Thyroid gland (tissue), 4 donors: ENCODE measurements at regions not wholly inside any gene's neighbourhood (a gene's known extent, or its start where the extent isn't known, plus 50 kb on each side); places are given as distances from the start of the nearest gene placed in this dataset.

Source experiments
- POLR2A ChIP-seq, 2 donors: fragments of 450-650 bp; IDR thresholded peaks; one replicate each; pipeline ENCODE4 v1.6.1; 2017; ENCODE audit warnings: antibody characterized with exemption in 2 of 2, mild to moderate bottlenecking in 2 of 2, moderate library complexity in 1 of 2
- TF ChIP-seq, protein P1 (sequence below), 6 experiments: fragments of 200-600 bp in 3 of 6; fragments of 450-650 bp in 3 of 6; sonication (generic) in 3 of 6; IDR thresholded peaks; one replicate each; pipeline ENCODE4 v1.5.1; 2016 to 2019; ENCODE audit warnings: antibody characterized with exemption in 6 of 6, mild to moderate bottlenecking in 2 of 6, inconsistent platforms in 1 of 6, moderate library complexity in 1 of 6

DNA sequence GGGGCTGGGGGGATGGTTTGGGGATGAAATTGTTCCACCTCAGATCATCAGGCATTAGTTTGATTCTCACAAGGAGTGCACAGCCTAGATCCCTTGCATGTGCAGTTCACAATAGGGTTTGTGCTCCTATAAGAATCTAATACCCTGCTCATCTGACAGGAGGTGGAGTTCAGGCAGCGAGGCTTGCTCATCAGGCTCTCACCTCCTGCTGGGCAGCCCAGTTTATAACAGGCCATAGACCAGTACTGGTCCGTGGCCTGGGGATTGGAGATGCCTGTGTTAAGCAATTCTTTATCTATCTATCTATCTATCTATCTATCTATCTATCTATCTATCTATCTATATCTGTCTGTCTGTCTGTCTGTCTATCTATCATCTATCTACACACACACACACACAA, 525.3 kb upstream of the DAB1 start:
- TF ChIP-seq, protein P1, sequence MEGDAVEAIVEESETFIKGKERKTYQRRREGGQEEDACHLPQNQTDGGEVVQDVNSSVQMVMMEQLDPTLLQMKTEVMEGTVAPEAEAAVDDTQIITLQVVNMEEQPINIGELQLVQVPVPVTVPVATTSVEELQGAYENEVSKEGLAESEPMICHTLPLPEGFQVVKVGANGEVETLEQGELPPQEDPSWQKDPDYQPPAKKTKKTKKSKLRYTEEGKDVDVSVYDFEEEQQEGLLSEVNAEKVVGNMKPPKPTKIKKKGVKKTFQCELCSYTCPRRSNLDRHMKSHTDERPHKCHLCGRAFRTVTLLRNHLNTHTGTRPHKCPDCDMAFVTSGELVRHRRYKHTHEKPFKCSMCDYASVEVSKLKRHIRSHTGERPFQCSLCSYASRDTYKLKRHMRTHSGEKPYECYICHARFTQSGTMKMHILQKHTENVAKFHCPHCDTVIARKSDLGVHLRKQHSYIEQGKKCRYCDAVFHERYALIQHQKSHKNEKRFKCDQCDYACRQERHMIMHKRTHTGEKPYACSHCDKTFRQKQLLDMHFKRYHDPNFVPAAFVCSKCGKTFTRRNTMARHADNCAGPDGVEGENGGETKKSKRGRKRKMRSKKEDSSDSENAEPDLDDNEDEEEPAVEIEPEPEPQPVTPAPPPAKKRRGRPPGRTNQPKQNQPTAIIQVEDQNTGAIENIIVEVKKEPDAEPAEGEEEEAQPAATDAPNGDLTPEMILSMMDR (IDR thresholded peaks at IDR 0.05), result no peak
- TF ChIP-seq POLR2A (IDR thresholded peaks at IDR 0.05), result no peak
